ENCODE measurements at regions not wholly inside any gene's neighbourhood (a gene's known extent, or its start where the extent isn't known, plus 50 kb on each side); places are given as distances from the start of the nearest gene placed in this dataset.

GRCh38 chr2:83069724-83070123, 1389.4 kb downstream of the SUCLG1 start:
- TF ChIP-seq CBX8 (IDR thresholded peaks at IDR 0.05): no peak
- no peak for TF ChIP-seq TFCP2L1 (CRISPR knock-in tag; IDR thresholded peaks at IDR 0.05)
- TF ChIP-seq HEYL (CRISPR knock-in tag; IDR thresholded peaks at IDR 0.05): no peak
- TF ChIP-seq, protein P1, sequence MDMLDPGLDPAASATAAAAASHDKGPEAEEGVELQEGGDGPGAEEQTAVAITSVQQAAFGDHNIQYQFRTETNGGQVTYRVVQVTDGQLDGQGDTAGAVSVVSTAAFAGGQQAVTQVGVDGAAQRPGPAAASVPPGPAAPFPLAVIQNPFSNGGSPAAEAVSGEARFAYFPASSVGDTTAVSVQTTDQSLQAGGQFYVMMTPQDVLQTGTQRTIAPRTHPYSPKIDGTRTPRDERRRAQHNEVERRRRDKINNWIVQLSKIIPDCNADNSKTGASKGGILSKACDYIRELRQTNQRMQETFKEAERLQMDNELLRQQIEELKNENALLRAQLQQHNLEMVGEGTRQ (IDR thresholded peaks at IDR 0.05): no peak
- TF ChIP-seq CEBPB (IDR thresholded peaks at IDR 0.05): no peak
- TF ChIP-seq SMC3 (IDR thresholded peaks at IDR 0.05): no peak
- no peak for TF ChIP-seq TP53 (CRISPR knock-in tag; IDR thresholded peaks at IDR 0.05)
- no peak for TF ChIP-seq POLR2AphosphoS2 (conservative IDR thresholded peaks at IDR 0.05; ENCODE audit: low read length)
- no peak for TF ChIP-seq CBX2 (IDR thresholded peaks at IDR 0.05; ENCODE audit: borderline replicate concordance, low read depth)
- Histone ChIP-seq H3K4me3 (no peak overlapping the region), H3K27ac (no peak overlapping the region), H3K4me1 (no peaks in the 10 kb centered on the region), H3K9me3 (peaks cover 3% of the 10 kb centered on the region; the same call in 2 of the 3 replicates), H3K4me2 (no peak overlapping the region)
- POLR2A ChIA-PET: no interaction called here
- CTCF ChIA-PET: no interaction called here
- FAIRE-seq (no peak), DNase-seq (ENCODE audit: low read depth in 1 of 2, low spot score in 1 of 2) (no peak), ATAC-seq (no peak)

GRCh38 chr2:83068714-83069113, 1390.4 kb downstream of the SUCLG1 start:
- DNase-seq (ENCODE audit: low read depth in 1 of 2, low spot score in 1 of 2): no peak
- no peak overlapping the region for H3K4me2 ChIP-seq
- no peaks in the 10 kb centered on the region for H3K4me1 ChIP-seq
- WGBS (ENCODE audit: missing lambda C conversion rate): 28% methylated on average over 1 of the region's 1 CpG
- H3K27ac ChIP-seq: no peak overlapping the region
- H3K9me3 ChIP-seq: peaks cover 3% of the 10 kb centered on the region; the same call in 2 of the 3 replicates
- no peak for FAIRE-seq
- TF ChIP-seq HEYL (CRISPR knock-in tag; IDR thresholded peaks at IDR 0.05) (no peak), JUNB (IDR thresholded peaks at IDR 0.05) (no peak), TP53 (CRISPR knock-in tag; IDR thresholded peaks at IDR 0.05) (no peak), ATOH8 (CRISPR knock-in tag; IDR thresholded peaks at IDR 0.05; ENCODE audit: low read depth) (no peak), EP300 (IDR thresholded peaks at IDR 0.05) (no peak), MAFK (IDR thresholded peaks at IDR 0.05; ENCODE audit: partially characterized antibody) (no peak)
- H3K4me3 ChIP-seq: no peak overlapping the region
- no peak for ATAC-seq
- POLR2A ChIA-PET: no interaction called here
- CTCF ChIA-PET: no interaction called here

- Histone ChIP-seq H3K9me3 (no peaks in the 10 kb centered on the region; the same call in 1 of the 3 replicates), H3K4me2 (no peak overlapping the region), H3K4me3 (no peak overlapping the region), H3K4me1 (no peaks in the 10 kb centered on the region), H3K27ac (no peak overlapping the region)
- ChIA-PET CTCF (no interaction called here), POLR2A (no interaction called here)
- WGBS (ENCODE audit: missing lambda C conversion rate): 3% methylated on average over 1 of the region's 1 CpG
- TF ChIP-seq CHD4 (IDR thresholded peaks at IDR 0.05; ENCODE audit: borderline replicate concordance): no peak
- no peak for TF ChIP-seq PBX3 (IDR thresholded peaks at IDR 0.05)
- TF ChIP-seq JUN (IDR thresholded peaks at IDR 0.05): no peak
- no peak for TF ChIP-seq EHMT2 (IDR thresholded peaks at IDR 0.05; ENCODE audit: low read depth)
- no peak for TF ChIP-seq CBX2 (IDR thresholded peaks at IDR 0.05; ENCODE audit: borderline replicate concordance, low read depth)
- TF ChIP-seq SREBF2 (IDR thresholded peaks at IDR 0.05): no peak
- no peak for TF ChIP-seq KDM5A (IDR thresholded peaks at IDR 0.05)
- no peak for TF ChIP-seq HMGXB4 (CRISPR knock-in tag; IDR thresholded peaks at IDR 0.05; ENCODE audit: borderline replicate concordance)
- TF ChIP-seq RNF2 (IDR thresholded peaks at IDR 0.05; ENCODE audit: borderline replicate concordance, low read depth): no peak
- TF ChIP-seq ZC3H11A (IDR thresholded peaks at IDR 0.05): no peak
- TF ChIP-seq EP300 (IDR thresholded peaks at IDR 0.05): no peak
- DNase-seq (ENCODE audit: low read depth in 1 of 2, low spot score in 1 of 2): peak in 1 of 2 experiments; percentile 6
- FAIRE-seq: no peak
- ATAC-seq: no peak
These were observed 1391.1 kb downstream of the SUCLG1 start for GRCh38 chr2:83067947-83068346.
